Heart left ventricle (tissue), 13 donors: ENCODE measurements at regions not wholly inside any gene's neighbourhood (a gene's known extent, or its start where the extent isn't known, plus 50 kb on each side); places are given as distances from the start of the nearest gene placed in this dataset.

Experiments
- POLR2A ChIP-seq, 2 donors: fragments of 450-650 bp; IDR thresholded peaks; one replicate each; pipeline ENCODE4 v1.6.1; 2017; ENCODE audit warnings: antibody characterized with exemption in 2 of 2, mild to moderate bottlenecking in 2 of 2, moderate library complexity in 2 of 2
- TF ChIP-seq, protein P1 (sequence below), 12 donors: fragments of 200-600 bp; sonication (generic) in 4 of 12; IDR thresholded peaks; one replicate each; pipeline versions ENCODE4 v1.5.0 to v1.8.0; 2018 to 2022; ENCODE audit warnings: antibody characterized with exemption in 12 of 12, mild to moderate bottlenecking in 5 of 12
- donor health status: ischemic (EF 13 %, LVEDD 7.1; RV severe dilation, severe dysfunction).
- donor health status: DM: no; HTN: yes; CAD: no.
- donor health status: DM: no; HTN: no; CAD: no.
- donor health status: ischemic (EF 25% LVEDD 6.9; RV normal size, moderate dysfunction).
- donor health status: ischemic (EF 25% LVEDD 5.7; RV mildly dilated, moderate dysfunction).
- donor health status: ischemic (EF 35%, LVEDD 5.7; RV mildly dilated, moderate dysfunction).
- donor health status: nonischemic (EF 11% LVEDD 7.7; RV severe dilation, severe dysfunction).
- donor health status: DM: yes; HTN: yes; CAD: no.
- donor health status: PGD.
- donor health status: ischemic (EF 29% LVEDD 5.4; RV normal size, mild dysfunction).
- donor health status: nonischemic (EF 23%, LVEDD 6.1; RV moderate dilation, normal function).

GRCh38 chr16:60815033-60815432, 1221.2 kb downstream of the CDH8 start:
- TF ChIP-seq POLR2A (IDR thresholded peaks at IDR 0.05), result no peak
- TF ChIP-seq, protein P1, sequence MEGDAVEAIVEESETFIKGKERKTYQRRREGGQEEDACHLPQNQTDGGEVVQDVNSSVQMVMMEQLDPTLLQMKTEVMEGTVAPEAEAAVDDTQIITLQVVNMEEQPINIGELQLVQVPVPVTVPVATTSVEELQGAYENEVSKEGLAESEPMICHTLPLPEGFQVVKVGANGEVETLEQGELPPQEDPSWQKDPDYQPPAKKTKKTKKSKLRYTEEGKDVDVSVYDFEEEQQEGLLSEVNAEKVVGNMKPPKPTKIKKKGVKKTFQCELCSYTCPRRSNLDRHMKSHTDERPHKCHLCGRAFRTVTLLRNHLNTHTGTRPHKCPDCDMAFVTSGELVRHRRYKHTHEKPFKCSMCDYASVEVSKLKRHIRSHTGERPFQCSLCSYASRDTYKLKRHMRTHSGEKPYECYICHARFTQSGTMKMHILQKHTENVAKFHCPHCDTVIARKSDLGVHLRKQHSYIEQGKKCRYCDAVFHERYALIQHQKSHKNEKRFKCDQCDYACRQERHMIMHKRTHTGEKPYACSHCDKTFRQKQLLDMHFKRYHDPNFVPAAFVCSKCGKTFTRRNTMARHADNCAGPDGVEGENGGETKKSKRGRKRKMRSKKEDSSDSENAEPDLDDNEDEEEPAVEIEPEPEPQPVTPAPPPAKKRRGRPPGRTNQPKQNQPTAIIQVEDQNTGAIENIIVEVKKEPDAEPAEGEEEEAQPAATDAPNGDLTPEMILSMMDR (IDR thresholded peaks at IDR 0.05), result no peak
